ENCODE measurements at regions not wholly inside any gene's neighbourhood (a gene's known extent, or its start where the extent isn't known, plus 50 kb on each side); places are given as distances from the start of the nearest gene placed in this dataset.

DNA sequence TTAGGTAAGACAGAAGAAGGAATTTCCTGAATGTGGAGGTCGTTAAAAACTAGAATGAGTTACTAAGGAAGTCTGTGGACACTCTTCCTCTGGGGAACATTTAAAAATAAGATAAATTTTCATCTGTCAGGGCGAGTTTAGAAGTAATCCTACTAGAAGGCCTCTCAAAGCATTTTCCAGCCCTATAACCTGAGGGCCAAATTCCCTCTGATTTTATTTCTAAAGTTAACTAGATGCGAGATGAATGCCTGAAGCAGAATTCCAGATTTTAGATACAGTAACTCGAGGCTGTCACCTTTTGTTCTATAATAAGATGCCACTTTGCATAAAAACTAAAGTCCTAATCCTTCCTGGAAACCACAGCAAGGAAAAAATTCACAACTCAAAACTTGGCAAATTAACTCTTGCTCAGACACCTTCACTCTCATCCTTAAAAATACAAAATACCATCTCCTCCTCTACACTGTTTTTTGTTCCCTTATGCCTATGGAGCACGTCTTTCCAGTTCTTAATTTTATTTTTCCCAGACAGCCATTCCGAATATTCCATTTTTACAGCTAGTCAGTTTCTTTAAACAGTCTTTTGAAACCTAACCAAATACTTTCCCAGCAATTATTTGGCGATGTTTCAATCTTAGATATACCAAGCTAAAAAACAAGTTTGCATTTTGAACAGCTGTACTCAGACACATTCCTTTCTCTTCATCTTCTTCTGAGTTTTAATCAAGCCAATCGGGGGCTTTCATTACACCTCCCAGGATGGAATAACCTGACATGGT lies 420.7 kb upstream of the NFE2L3 start:
- TF ChIP-seq POLR2A (IDR thresholded peaks at IDR 0.05): no peak
- TF ChIP-seq, protein P1, sequence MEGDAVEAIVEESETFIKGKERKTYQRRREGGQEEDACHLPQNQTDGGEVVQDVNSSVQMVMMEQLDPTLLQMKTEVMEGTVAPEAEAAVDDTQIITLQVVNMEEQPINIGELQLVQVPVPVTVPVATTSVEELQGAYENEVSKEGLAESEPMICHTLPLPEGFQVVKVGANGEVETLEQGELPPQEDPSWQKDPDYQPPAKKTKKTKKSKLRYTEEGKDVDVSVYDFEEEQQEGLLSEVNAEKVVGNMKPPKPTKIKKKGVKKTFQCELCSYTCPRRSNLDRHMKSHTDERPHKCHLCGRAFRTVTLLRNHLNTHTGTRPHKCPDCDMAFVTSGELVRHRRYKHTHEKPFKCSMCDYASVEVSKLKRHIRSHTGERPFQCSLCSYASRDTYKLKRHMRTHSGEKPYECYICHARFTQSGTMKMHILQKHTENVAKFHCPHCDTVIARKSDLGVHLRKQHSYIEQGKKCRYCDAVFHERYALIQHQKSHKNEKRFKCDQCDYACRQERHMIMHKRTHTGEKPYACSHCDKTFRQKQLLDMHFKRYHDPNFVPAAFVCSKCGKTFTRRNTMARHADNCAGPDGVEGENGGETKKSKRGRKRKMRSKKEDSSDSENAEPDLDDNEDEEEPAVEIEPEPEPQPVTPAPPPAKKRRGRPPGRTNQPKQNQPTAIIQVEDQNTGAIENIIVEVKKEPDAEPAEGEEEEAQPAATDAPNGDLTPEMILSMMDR (IDR thresholded peaks at IDR 0.05): no peak
- H3K4me3 ChIP-seq (replicated peaks in 1 of 3): no peak overlapping the region
- 55 to 61% methylated on average over 8 of the region's 8 CpGs for WGBS, 2 donors
- no peak for DNase-seq
- no peaks in the 10 kb centered on the region for H3K9me3 ChIP-seq
- peak overlapping the region in 1 of 3 donors; percentile 6 for H3K27ac ChIP-seq
- no peaks in the 10 kb centered on the region for H3K36me3 ChIP-seq
- intact Hi-C loops (cut with DNase I): no loop called here
- no peaks in the 10 kb centered on the region for H3K27me3 ChIP-seq
- peaks cover 0 to 8% of the 10 kb centered on the region in 2 donors for H3K4me1 ChIP-seq

DNA sequence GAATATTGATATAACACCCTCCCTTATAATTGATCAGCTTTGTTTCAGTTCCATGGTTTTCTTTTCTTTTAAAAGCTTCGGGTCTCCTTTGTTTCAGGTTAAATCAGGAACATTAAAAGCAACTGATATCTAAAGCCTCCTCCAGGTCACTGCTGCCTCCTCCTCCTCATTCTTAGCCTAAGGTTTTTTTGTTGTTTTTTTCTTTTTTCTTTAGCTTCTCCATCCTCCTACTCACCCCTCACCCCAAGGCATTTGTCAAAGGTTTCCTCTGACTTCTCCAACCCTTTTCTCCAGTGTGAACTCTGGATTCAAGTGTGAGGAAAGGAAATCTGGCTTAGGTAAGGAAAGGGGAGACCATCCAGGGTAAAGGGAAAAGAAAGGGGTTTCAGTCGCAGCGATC lies 420.2 kb upstream of the NFE2L3 start:
- Histone ChIP-seq H3K36me3 (no peaks in the 10 kb centered on the region), H3K27ac (peak overlapping the region in 1 of 3 donors; percentile 6), H3K9me3 (no peaks in the 10 kb centered on the region), H3K4me1 (peaks cover 0 to 8% of the 10 kb centered on the region in 2 donors), H3K4me3 (replicated peaks in 1 of 3) (no peak overlapping the region), H3K27me3 (no peaks in the 10 kb centered on the region)
- TF ChIP-seq, protein P1 (IDR thresholded peaks at IDR 0.05): no peak
- TF ChIP-seq POLR2A (IDR thresholded peaks at IDR 0.05): no peak
- intact Hi-C loops (cut with DNase I): no loop called here
- no peak for DNase-seq
- WGBS, 2 donors: 74 to 82% methylated on average over 3 of the region's 3 CpGs

DNA sequence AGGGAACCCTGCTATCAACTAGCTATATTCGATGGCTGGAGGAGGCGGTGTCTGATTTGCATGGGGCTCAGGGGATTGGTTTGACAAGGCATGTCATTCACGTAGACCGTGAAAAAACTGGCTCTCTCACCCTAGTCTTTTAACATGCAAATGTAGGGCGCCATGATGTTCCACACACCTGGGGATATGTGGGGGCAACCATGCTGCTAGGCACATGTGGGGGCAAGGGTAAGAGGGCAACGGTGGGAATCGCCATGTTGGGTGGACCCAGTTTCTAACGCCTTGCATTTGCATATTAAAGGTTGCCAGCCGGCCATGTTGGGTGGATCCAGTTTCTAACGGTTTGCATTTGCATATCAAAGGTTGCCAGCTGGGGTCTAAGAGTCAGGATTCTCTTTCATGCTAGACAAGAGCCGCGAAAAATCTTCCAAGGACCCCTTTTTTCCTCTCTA lies 419.2 kb upstream of the NFE2L3 start:
- H3K36me3 ChIP-seq: no peaks in the 10 kb centered on the region
- no peak overlapping the region for H3K27ac ChIP-seq
- no peak overlapping the region for H3K4me3 ChIP-seq (replicated peaks in 1 of 3)
- no peak for DNase-seq
- TF ChIP-seq, protein P1 (IDR thresholded peaks at IDR 0.05): no peak
- TF ChIP-seq POLR2A (IDR thresholded peaks at IDR 0.05): no peak
- no peaks in the 10 kb centered on the region for H3K9me3 ChIP-seq
- 92 to 94% methylated on average over 12 of the region's 12 CpGs for WGBS, 2 donors
- H3K27me3 ChIP-seq: no peaks in the 10 kb centered on the region
- intact Hi-C loops (cut with DNase I): no loop called here
- peaks cover 0 to 8% of the 10 kb centered on the region in 2 donors for H3K4me1 ChIP-seq

DNA sequence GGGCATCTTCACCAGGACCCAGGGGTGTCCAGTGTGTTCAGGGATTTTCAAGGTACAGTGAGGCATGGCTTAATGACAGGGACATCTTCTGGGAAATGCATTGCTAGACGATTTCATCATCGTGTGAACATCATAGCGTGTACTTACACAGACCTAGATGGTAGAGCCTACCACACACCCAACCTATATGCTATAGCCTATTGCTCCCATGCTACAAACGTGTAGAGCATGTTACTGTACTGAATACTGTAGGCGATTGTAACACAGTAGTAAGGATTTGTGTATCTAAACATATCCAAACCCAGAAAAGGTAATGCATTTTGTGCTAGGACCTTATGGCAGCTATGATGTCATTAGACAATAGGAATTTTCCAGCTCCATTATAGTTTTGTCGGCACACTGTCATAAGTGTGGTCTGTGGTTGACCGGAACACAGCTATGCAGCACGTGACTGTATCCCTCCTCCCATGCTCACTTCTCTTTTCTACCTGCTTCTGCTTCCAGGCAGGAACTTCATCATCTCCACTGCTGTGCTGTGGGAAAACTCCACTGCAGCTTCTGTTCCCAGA lies 416.2 kb upstream of the NFE2L3 start:
- no peak for TF ChIP-seq POLR2A (IDR thresholded peaks at IDR 0.05)
- TF ChIP-seq, protein P1 (IDR thresholded peaks at IDR 0.05): no peak
- H3K36me3 ChIP-seq: no peaks in the 10 kb centered on the region
- peaks cover 0 to 8% of the 10 kb centered on the region in 2 donors for H3K4me1 ChIP-seq
- no peak overlapping the region for H3K4me3 ChIP-seq (replicated peaks in 1 of 3)
- DNase-seq: no peak
- 82 to 86% methylated on average over 8 of the region's 8 CpGs for WGBS, 2 donors
- no peaks in the 10 kb centered on the region for H3K27me3 ChIP-seq
- H3K27ac ChIP-seq: no peak overlapping the region
- intact Hi-C loops (cut with DNase I): no loop called here
- H3K9me3 ChIP-seq: no peaks in the 10 kb centered on the region

DNA sequence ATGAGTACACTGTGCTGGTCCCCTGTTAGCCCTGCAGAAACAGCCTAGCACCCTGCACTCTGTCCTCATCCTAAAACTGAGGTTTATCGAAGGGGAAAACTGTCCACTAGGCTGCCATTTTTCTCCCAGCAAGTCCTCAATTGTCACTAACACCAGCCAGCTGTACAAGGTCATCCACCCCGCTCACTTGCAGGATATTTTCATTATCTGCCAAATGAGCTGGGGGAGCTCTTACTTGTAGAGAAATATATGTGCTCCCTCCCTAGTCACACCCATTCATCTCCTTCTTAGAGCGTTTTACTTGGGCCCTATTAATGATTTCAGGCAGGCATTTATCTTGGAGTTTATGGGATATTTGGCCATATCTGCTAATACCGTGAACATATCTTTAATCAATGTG lies 413.5 kb upstream of the NFE2L3 start:
- H3K27me3 ChIP-seq: no peaks in the 10 kb centered on the region
- no peak for TF ChIP-seq POLR2A (IDR thresholded peaks at IDR 0.05)
- TF ChIP-seq, protein P1 (IDR thresholded peaks at IDR 0.05): no peak
- H3K36me3 ChIP-seq: no peaks in the 10 kb centered on the region
- DNase-seq: no peak
- H3K9me3 ChIP-seq: no peaks in the 10 kb centered on the region
- no peak overlapping the region for H3K27ac ChIP-seq
- intact Hi-C loops (cut with DNase I): no loop called here
- WGBS, 2 donors: 94% methylated on average over 4 of the region's 4 CpGs
- no peaks in the 10 kb centered on the region for H3K4me1 ChIP-seq
- no peak overlapping the region for H3K4me3 ChIP-seq (replicated peaks in 1 of 3)
